SK-N-SH (cell line): ENCODE measurements at regions not wholly inside any gene's neighbourhood (a gene's known extent, or its start where the extent isn't known, plus 50 kb on each side); places are given as distances from the start of the nearest gene placed in this dataset.

Experiments used
- CHD2 ChIP-seq: fragments of 150-350 bp; IDR thresholded peaks from 2 replicates; pipeline ENCODE4 v1.6.1; 2018; ENCODE audit warnings: low read length; ENCODE audit not compliant: partially characterized antibody
- CTCF ChIP-seq: fragments of 200-600 bp; sonication (generic); IDR thresholded peaks from 2 replicates; pipeline ENCODE4 v1.6.1; 2017; ENCODE audit warnings: antibody characterized with exemption, mild to moderate bottlenecking, moderate library complexity
- EP300 ChIP-seq, 2 experiments: IDR thresholded peaks; 2 replicates each; pipeline versions ENCODE4 v1.4.0 to v1.6.1; 2012; ENCODE audit warnings: borderline replicate concordance in 1 of 2, low read depth in 1 of 2, low read length in 1 of 2
- FOSL2 ChIP-seq: IDR thresholded peaks from 2 replicates; pipeline ENCODE4 v1.4.0; 2012; ENCODE audit warnings: low read depth, mild to moderate bottlenecking, moderate library complexity, borderline replicate concordance
- RAD21 ChIP-seq: IDR thresholded peaks from 2 replicates; pipeline ENCODE4 v1.6.1; 2012; ENCODE audit warnings: mild to moderate bottlenecking, low read length
- RXRA ChIP-seq: IDR thresholded peaks from 2 replicates; pipeline ENCODE4 v1.4.0; 2012; ENCODE audit warnings: low read depth, mild to moderate bottlenecking, borderline replicate concordance
- TAF1 ChIP-seq: IDR thresholded peaks from 2 replicates; pipeline ENCODE4 v1.6.1; 2012; ENCODE audit warnings: low read depth, mild to moderate bottlenecking, low read length, moderate library complexity, borderline replicate concordance
- TF ChIP-seq, protein P1 (sequence below): IDR thresholded peaks from 2 replicates; pipeline ENCODE4 v1.4.0; 2012; ENCODE audit warnings: low read depth

- no peak for TF ChIP-seq FOSL2
- no peak for TF ChIP-seq CTCF
- TF ChIP-seq EP300 (IDR thresholded peaks at IDR 0.05; ENCODE audit: borderline replicate concordance in 1 of 2, low read depth in 1 of 2, low read length in 1 of 2), result no peak
- no peak for TF ChIP-seq TAF1
- no peak for TF ChIP-seq RAD21
- TF ChIP-seq, protein P1, sequence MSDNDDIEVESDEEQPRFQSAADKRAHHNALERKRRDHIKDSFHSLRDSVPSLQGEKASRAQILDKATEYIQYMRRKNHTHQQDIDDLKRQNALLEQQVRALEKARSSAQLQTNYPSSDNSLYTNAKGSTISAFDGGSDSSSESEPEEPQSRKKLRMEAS, result no peak
- TF ChIP-seq CHD2, result no peak
- TF ChIP-seq RXRA, result no peak
Observed at GRCh38 chr18:69143084-69143483, 257.6 kb upstream of the DOK6 start.
